ENCODE measurements at regions not wholly inside any gene's neighbourhood (a gene's known extent, or its start where the extent isn't known, plus 50 kb on each side); places are given as distances from the start of the nearest gene placed in this dataset.

DNA sequence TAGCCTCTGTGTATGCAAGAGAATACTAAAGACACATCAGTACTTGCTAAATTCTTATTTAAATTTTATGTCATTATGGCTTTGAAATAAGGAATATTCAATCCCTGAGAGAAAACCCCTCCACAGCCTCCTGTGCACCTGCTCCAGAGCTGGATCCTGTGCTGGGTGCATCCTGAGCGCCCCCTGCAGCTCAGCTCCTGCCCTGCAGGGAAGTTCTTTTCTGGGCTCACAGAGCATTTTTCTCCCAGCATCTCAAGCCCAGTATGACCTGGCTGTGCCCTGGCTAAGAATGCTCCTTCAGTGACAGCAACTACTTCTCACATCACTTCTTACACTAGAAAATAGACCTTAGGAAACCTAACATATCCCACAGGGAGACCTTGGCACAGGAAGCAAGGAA, 1211.7 kb downstream of the TMEM121 start:
- TF ChIP-seq, protein P1, sequence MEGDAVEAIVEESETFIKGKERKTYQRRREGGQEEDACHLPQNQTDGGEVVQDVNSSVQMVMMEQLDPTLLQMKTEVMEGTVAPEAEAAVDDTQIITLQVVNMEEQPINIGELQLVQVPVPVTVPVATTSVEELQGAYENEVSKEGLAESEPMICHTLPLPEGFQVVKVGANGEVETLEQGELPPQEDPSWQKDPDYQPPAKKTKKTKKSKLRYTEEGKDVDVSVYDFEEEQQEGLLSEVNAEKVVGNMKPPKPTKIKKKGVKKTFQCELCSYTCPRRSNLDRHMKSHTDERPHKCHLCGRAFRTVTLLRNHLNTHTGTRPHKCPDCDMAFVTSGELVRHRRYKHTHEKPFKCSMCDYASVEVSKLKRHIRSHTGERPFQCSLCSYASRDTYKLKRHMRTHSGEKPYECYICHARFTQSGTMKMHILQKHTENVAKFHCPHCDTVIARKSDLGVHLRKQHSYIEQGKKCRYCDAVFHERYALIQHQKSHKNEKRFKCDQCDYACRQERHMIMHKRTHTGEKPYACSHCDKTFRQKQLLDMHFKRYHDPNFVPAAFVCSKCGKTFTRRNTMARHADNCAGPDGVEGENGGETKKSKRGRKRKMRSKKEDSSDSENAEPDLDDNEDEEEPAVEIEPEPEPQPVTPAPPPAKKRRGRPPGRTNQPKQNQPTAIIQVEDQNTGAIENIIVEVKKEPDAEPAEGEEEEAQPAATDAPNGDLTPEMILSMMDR (IDR thresholded peaks at IDR 0.05): no peak
- no peak for TF ChIP-seq POLR2A (IDR thresholded peaks at IDR 0.05)

Data from body of pancreas (tissue), 4 donors.